ENCODE measurements at regions not wholly inside any gene's neighbourhood (a gene's known extent, or its start where the extent isn't known, plus 50 kb on each side); places are given as distances from the start of the nearest gene placed in this dataset. TPM values are rescaled to one million over a fixed set of nuclear protein-coding genes. Genes with fewer than 3 reads are reported as not detected.

DNA sequence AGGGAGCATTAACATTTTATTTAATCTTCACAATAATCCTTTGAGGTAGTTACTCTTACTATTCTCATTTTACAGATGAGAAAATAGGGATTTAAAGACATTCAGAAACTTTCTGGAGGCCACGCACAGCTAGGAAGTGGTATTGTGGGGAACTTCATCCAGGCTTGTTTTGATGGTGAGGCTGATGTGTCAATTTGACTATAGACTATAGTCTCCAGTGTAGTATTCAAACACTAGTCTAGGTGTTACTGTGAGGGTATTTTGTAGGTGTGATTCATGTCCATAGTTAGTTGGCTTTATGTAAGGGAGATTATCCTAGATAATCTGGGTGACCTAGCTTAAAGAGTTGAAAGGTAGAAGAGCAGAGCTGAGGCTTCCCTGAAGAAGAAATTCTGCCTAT lies 54.1 kb upstream of the ELL2 start:
- Histone ChIP-seq H3K27me3 (ENCODE audit: insufficient read depth, low read length) (no peaks in the 10 kb centered on the region), H3K36me3 (ENCODE audit: insufficient read depth, low read length) (no peaks in the 10 kb centered on the region), H3K4me1 (ENCODE audit: insufficient read depth, low read length) (no peaks in the 10 kb centered on the region), H3K4me3 (ENCODE audit: low read length in 2 of 2) (no peak overlapping the region), H3K9me3 (ENCODE audit: control insufficient read depth in 1 of 2, low read length in 2 of 2) (no peaks in the 10 kb centered on the region), H3K27ac (ENCODE audit: low read depth, low read length) (no peak overlapping the region)
- Mint-ChIP-seq H3K27ac (no peak overlapping the region), H3K4me3 (no peak overlapping the region), H3K4me1 (no peaks in the 10 kb centered on the region), H3K27me3 (no peaks in the 10 kb centered on the region), H3K9me3 (peaks cover 0 to 5% (median 3%) of the 10 kb centered on the region in 8 donors), H3K36me3 (no peaks in the 10 kb centered on the region)
- POLR2A ChIA-PET (ENCODE audit: partially characterized antibody), result no interaction called here
- CTCF ChIA-PET (ENCODE audit: partially characterized antibody), result no interaction called here
- no peak for DNase-seq
- intact Hi-C loops (cut with micrococcal nuclease), result no loop called here

DNA sequence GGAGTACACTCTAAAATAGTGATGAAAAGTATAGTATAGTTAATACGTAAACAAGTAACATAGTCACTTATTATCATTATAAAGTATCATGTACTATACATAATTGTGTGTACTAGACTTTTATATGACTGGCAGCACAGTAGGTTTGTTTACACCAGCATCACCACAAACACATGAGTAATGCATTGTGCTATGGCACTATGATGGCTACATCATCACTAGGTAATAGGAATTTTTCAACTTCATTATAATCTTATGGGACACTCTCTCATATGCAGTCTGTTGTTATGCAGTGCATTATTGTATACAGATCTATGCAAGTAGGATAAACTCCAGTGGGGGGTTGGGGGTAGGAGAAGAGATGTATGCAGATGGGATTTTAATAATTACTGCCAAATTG lies 52.7 kb upstream of the ELL2 start:
- Histone ChIP-seq H3K9me3 (ENCODE audit: control insufficient read depth in 1 of 2, low read length in 2 of 2) (no peaks in the 10 kb centered on the region), H3K4me3 (ENCODE audit: low read length in 2 of 2) (no peak overlapping the region), H3K36me3 (ENCODE audit: insufficient read depth, low read length) (no peaks in the 10 kb centered on the region), H3K4me1 (ENCODE audit: insufficient read depth, low read length) (no peaks in the 10 kb centered on the region), H3K27me3 (ENCODE audit: insufficient read depth, low read length) (no peaks in the 10 kb centered on the region), H3K27ac (ENCODE audit: low read depth, low read length) (no peak overlapping the region)
- no peaks in the 10 kb centered on the region for H3K4me1 Mint-ChIP-seq
- H3K27me3 Mint-ChIP-seq, result no peaks in the 10 kb centered on the region
- DNase-seq, result no peak
- peaks cover 0 to 9% (median 3%) of the 10 kb centered on the region in 8 donors for H3K9me3 Mint-ChIP-seq
- no peaks in the 10 kb centered on the region for H3K36me3 Mint-ChIP-seq
- POLR2A ChIA-PET (ENCODE audit: partially characterized antibody), result no interaction called here
- H3K4me3 Mint-ChIP-seq, result no peak overlapping the region
- CTCF ChIA-PET (ENCODE audit: partially characterized antibody), result no interaction called here
- H3K27ac Mint-ChIP-seq, result no peak overlapping the region
- intact Hi-C loops (cut with micrococcal nuclease), result no loop called here

DNA sequence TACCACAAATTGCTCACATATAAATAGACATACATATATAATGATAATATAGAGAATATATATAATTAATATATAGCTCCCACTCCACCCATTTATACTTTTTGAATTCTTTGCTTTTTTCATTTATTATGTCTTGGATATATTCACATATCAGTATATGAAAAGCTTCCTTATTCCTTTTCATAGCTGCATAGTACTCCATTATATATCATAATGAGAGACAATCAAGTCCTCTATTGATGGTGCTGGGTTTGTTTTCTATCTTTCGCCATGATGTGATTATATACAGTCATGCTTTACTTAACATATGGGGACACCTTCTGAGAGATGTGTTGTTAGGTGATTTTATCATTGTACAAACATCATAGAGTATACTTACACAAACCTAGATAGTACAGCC lies 51.6 kb upstream of the ELL2 start:
- H3K9me3 Mint-ChIP-seq, result peaks cover 0 to 9% (median 3%) of the 10 kb centered on the region in 8 donors
- Histone ChIP-seq H3K4me1 (ENCODE audit: insufficient read depth, low read length) (no peaks in the 10 kb centered on the region), H3K27me3 (ENCODE audit: insufficient read depth, low read length) (no peaks in the 10 kb centered on the region), H3K9me3 (ENCODE audit: control insufficient read depth in 1 of 2, low read length in 2 of 2) (no peaks in the 10 kb centered on the region), H3K27ac (ENCODE audit: low read depth, low read length) (no peak overlapping the region), H3K4me3 (ENCODE audit: low read length in 2 of 2) (no peak overlapping the region), H3K36me3 (ENCODE audit: insufficient read depth, low read length) (no peaks in the 10 kb centered on the region)
- H3K4me1 Mint-ChIP-seq, result no peaks in the 10 kb centered on the region
- H3K27me3 Mint-ChIP-seq, result no peaks in the 10 kb centered on the region
- ChIA-PET POLR2A (ENCODE audit: partially characterized antibody) (no interaction called here), CTCF (ENCODE audit: partially characterized antibody) (no interaction called here)
- no peaks in the 10 kb centered on the region for H3K36me3 Mint-ChIP-seq
- H3K4me3 Mint-ChIP-seq, result no peak overlapping the region
- intact Hi-C loops (cut with micrococcal nuclease), result no loop called here
- DNase-seq, result no peak
- no peak overlapping the region for H3K27ac Mint-ChIP-seq

DNA sequence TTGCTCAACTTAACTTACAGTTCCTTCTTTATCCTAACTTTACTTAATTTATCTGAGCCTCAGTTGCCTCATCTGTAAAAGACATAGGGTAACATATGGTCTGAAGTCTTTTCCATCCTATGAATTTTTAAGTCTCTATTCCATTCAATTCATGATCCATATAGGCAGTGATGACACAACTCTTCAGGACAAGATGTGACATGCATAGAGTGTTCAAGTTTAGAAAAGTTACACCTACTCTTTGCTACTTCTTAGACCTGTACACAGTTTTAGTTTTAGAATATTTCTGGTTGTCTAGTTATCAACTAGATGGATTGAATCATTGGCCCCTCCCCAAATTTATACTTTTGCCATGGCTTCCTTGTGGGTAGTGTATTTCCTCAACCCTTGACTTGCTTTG lies 50.7 kb upstream of the ELL2 start:
- H3K36me3 Mint-ChIP-seq, result no peaks in the 10 kb centered on the region
- intact Hi-C loops (cut with micrococcal nuclease), result no loop called here

More for the DNA sequence above, 50.7 kb upstream of the ELL2 start:
- no peaks in the 10 kb centered on the region for H3K27me3 ChIP-seq (ENCODE audit: insufficient read depth, low read length)
- POLR2A ChIA-PET (ENCODE audit: partially characterized antibody), result no interaction called here
- H3K4me3 ChIP-seq (ENCODE audit: low read length in 2 of 2), result no peak overlapping the region
- no peaks in the 10 kb centered on the region for H3K9me3 ChIP-seq (ENCODE audit: control insufficient read depth in 1 of 2, low read length in 2 of 2)
- H3K4me1 Mint-ChIP-seq, result no peaks in the 10 kb centered on the region
- DNase-seq, result no peak
- no peak overlapping the region for H3K27ac ChIP-seq (ENCODE audit: low read depth, low read length)
- CTCF ChIA-PET (ENCODE audit: partially characterized antibody), result no interaction called here
- H3K4me3 Mint-ChIP-seq, result no peak overlapping the region
- no peak overlapping the region for H3K27ac Mint-ChIP-seq
- H3K4me1 ChIP-seq (ENCODE audit: insufficient read depth, low read length), result no peaks in the 10 kb centered on the region
- H3K27me3 Mint-ChIP-seq, result no peaks in the 10 kb centered on the region
- H3K9me3 Mint-ChIP-seq, result peaks cover 0 to 9% (median 3%) of the 10 kb centered on the region in 8 donors
- H3K36me3 ChIP-seq (ENCODE audit: insufficient read depth, low read length), result no peaks in the 10 kb centered on the region

Small RNA genes lying in the stretch of these regions (microRNA-seq; reads per million reads assigned to microRNA genes)
- gene MIR583 (ENCODE audit: borderline microRNAs expressed, borderline number of aligned reads, borderline replicate concordance), result not detected
